GM18858 (cell line): ENCODE measurements at regions not wholly inside any gene's neighbourhood (a gene's known extent, or its start where the extent isn't known, plus 50 kb on each side); places are given as distances from the start of the nearest gene placed in this dataset.
"Not testable (repeated sequence)": the region's sequence is repeated elsewhere in the genome, so short reads cannot be mapped to it uniquely, and the experiment has no call there.

Experiments used
- ATAC-seq: cut with Tn5 transposase; IDR thresholded peaks from one replicate; pipeline ENCODE4 v1.9.1; 2021; ENCODE audit not compliant: unreplicated experiment

GRCh38 chr6:63440057-63440456 lies 120.3 kb upstream of the LGSN start:
- no peak for ATAC-seq

DNA sequence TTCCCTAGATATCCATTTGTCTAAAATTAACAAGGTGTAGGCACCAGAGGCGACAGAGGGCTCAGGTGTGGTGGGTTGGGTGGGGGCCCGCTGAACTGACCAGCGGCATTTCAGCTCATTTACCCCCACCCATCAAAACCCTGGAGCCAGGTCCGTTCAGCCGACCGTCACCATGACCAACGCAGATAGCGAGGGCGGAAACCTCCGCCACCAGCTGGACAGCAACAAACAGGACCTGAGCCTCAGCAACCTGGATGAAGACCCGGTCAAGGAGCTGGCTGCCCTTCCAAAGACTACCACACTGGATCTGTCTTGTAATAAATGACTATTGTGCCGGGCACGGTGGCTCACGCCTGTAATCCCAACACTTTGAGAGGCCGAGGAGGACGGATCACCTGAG lies 120.8 kb upstream of the LGSN start:
- ATAC-seq = no peak

GRCh38 chr6:63441266-63441956 lies 121.6 kb upstream of the LGSN start:
- no peak for ATAC-seq

- ATAC-seq = no peak
Observed at GRCh38 chr6:63442870-63443269, 123.1 kb upstream of the LGSN start.

DNA sequence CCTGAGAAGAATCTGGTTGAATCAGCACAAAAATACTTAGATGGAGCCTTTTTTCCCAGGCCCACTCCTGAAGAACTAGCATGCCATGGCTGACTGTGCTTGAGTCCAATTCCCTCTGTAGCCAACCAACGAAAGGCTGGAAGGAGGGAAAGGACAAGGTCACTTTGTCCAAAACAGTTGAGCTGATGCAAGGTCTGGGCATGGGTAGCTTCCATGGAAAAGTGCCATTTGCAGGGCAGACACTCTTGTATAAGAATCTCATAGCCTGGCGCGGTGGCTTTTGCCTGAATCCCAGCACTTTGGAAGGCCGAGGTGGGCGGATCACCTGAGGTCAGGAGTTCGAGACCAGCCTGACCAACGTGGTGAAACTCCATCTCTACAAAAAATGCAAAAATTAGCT lies 125.0 kb upstream of the LGSN start:
- ATAC-seq = no peak

GRCh38 chr6:63446405-63446804 lies 125.9 kb upstream of the LOC128125822 start:
- no peak for ATAC-seq

- no peak for ATAC-seq
Observed at GRCh38 chr6:63447134-63447533, 125.1 kb upstream of the LOC128125822 start.

GRCh38 chr6:63448229-63448628 lies 124.1 kb upstream of the LOC128125822 start:
- ATAC-seq = no peak

GRCh38 chr6:63449714-63450113 lies 122.6 kb upstream of the LOC128125822 start:
- ATAC-seq = no peak

DNA sequence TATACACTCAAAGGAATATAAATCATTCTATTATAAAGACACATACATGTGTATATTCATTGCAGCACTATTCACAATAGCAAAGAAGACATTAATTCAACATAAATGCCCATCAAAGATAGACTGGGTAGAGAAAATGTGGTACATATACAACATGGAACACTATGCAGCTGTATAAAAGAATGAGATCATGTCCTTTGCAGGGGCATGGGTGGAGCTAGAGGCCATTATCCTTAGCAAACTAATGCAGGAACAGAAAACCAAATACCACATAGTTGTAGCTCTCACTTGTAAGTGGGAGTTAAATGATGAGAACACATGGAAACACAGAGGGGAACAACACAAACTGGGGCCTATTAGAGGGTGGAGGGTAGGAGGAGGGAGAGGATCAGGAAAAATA lies 121.0 kb upstream of the LOC128125822 start:
- no peak for ATAC-seq

DNA sequence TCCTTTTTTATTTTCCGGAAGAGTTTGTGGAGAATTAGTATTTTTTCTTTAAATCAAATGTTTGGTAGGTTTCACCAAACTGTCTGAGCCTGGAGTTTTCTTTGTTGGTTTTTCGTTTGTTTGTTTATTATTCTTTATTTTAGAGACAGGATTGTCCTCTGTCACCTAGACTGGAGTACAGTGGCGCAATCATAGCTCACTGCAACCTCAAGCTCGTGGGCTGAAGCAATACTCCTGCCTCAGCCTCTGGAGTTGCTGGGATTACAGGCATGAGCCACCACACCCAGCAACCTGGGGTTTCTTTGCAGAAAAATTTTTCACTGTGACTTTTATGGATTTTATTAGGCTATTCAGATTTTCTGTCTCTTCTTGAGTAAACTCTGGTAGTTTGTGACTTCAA lies 120.2 kb upstream of the LOC128125822 start:
- ATAC-seq = no peak

DNA sequence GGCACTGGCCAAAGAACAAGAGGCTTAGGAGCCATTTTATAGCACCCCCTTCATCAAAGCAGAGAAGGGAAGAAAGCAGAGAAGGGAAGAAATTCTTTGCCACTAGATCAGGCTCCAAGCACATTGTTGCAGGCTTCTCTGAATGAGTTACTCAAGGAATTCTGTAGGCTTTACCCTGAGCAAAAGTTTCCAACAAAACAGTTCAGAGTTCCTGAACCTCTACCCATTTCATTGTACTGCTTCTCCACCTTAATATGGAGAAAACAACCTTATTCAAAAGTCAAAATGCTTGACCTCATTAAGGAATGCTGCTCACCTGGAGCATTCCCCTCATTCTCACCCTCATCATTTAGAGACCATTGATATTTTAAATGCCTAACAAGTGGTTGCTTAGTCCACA lies 115.5 kb upstream of the LOC128125822 start:
- no peak for ATAC-seq

DNA sequence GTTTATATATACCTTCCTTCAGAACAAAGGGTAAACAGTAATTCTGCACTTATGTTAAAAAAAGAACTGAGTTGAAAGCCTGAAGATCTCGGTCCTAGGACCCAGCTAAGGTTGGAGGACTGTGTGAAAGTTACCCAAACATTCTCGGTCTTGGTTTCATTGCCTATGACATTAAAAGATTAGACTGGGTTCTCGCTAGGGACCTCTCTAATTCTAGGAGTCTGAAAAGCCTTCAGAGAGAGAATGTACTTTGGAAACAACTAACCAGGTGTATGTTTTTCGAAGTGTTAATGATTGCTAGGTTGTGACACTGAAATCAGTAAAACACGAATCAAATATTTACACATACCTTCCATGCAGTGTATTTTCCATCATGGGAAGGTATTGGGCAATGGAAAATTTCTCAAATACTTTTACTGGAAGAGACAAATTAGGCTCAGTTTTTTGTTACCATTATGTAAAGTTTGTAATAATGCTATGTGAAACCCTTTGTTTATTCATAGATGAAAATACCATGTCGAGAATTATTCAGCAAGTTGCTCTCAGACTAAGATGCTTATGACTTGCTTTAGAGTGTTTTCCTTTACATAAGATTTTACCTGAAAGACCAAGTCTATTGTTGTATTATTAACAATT lies 113.7 kb upstream of the LOC128125822 start:
- peak; percentile 85 for ATAC-seq

DNA sequence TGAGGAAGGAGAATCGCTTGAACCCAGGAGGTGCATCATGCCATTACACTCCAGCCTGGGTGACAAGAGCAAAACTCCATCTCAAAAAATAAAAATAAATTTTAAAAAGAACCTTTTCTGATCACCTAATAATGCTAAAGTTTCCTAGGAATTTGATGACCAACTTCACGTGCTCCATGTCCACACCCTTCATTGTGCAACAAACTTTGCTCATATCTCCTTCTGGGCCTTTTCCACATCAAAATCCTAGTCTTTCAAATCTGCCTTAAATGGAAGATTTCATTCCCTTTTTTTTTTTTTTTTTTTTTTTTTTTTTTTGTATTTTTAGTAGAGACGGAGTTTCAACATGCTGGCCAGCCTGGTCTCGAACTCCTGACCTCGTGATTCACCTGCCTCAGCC lies 112.5 kb upstream of the LOC128125822 start:
- no peak for ATAC-seq

DNA sequence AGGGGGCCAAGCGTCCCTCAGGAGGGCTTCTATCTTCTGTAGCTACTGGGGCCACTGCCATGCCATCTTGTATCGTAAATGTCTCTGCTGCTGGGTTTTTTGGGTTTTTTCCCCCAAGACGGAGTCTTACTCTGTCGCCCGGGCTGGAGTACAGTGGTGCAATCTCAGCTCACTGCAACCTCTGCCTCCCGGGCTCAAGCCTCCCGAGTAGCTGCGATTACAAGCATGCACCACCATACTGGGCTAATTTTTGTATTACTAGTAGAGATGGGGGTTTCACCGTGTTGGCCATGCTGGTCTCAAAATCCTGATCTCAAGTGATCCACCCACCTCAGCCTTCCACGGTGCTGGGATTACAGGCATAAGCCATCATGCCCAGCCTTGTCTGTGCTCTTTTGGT lies 111.3 kb upstream of the LOC128125822 start:
- no peak for ATAC-seq

DNA sequence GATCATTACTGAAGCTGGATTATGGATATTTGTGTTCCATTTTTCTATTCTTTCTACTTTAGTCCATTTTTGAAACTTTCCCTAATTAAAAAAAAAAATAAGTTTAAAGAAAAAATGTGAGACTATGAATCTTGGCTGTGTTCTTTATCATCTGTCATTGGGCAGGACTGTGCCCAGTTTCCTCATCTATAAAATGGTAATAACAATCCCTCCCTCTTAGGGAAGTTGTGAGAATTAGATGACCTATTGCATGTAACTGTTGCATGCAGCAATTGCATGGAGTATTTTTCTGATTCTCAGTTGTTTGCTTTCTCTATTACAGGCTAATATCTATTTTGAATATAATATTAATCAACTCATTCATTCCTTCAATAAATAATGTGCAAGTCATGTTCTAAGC lies 108.2 kb upstream of the LOC128125822 start:
- no peak for ATAC-seq

- no peak for ATAC-seq
Observed at GRCh38 chr6:63465750-63466149, 106.5 kb upstream of the LOC128125822 start.

GRCh38 chr6:63466242-63466733 lies 106.0 kb upstream of the LOC128125822 start:
- ATAC-seq = no peak

- no peak for ATAC-seq
Observed at GRCh38 chr6:63467247-63467954, 104.9 kb upstream of the LOC128125822 start.

DNA sequence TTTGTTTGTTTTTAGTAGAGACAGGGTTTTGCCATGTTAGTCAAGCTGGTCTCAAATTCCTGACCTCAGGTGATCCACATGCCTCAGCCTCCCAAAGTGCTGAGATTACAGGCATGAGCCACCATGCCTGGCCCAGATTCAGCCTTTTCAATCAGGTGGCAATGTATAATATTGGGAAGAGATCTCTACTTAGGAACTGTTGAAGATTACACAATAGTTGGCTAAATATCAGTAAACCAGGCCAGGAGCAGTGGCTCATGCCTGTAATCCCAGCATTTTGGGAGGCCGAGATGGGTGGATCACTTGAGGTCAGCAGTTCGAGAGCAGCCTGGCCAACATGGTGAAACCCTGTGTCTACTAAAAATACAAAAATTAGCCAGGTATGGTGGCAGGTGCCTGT lies 101.1 kb upstream of the LOC128125822 start:
- ATAC-seq = not testable (repeated sequence)

DNA sequence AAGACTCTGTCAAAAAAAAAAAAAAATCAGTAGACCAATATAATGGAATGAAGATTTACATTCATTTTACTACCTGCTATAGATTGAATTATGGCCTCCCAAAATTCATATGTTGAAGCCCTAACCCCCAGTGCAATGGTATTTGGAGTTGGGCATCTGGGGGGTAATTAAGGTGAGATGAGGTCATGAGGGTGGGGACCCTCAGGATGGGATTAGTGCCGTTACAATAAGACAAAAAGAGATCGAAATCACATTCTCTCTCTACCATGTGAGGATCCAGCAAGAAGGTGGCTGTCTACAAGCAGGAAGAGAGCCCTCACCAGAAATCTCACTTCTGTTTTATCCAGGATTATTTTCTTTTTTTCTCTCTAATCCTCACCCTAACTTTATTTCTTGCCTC lies 100.6 kb upstream of the LOC128125822 start:
- ATAC-seq = no peak

GRCh38 chr6:63475707-63476106 lies 96.6 kb upstream of the LOC128125822 start:
- ATAC-seq = no peak
